ENCODE measurements at regions not wholly inside any gene's neighbourhood (a gene's known extent, or its start where the extent isn't known, plus 50 kb on each side); places are given as distances from the start of the nearest gene placed in this dataset.

- TF ChIP-seq CTCF (IDR thresholded peaks at IDR 0.05) (no peak), POLR2AphosphoS5 (IDR thresholded peaks at IDR 0.05) (no peak)
These were observed 581.3 kb downstream of the INSC start for GRCh38 chr11:15696069-15696468.
